HepG2 (cell line): ENCODE measurements at regions not wholly inside any gene's neighbourhood (a gene's known extent, or its start where the extent isn't known, plus 50 kb on each side); places are given as distances from the start of the nearest gene placed in this dataset.

ENCODE experiments used
- ATRX ChIP-seq: sonication (generic); formaldehyde crosslinking; IDR thresholded peaks from 2 replicates; pipeline ENCODE4 v1.4.0; 2020; ENCODE audit warnings: missing genetic modification reagents, borderline replicate concordance
- GZF1 ChIP-seq: sonication (generic); formaldehyde crosslinking; IDR thresholded peaks from 2 replicates; pipeline ENCODE4 v1.5.1; 2020; ENCODE audit warnings: mild to moderate bottlenecking, missing genetic modification reagents
- JUN ChIP-seq: sonication (generic); formaldehyde crosslinking; IDR thresholded peaks from 2 replicates; pipeline ENCODE4 v1.4.0; 2020; ENCODE audit warnings: mild to moderate bottlenecking, missing genetic modification reagents
- KLF13 ChIP-seq: sonication (generic); formaldehyde crosslinking; IDR thresholded peaks from 2 replicates; pipeline ENCODE4 v1.4.0; 2020; ENCODE audit warnings: mild to moderate bottlenecking, missing genetic modification reagents
- LCORL ChIP-seq, 2 experiments: fragments of 450-650 bp in 1 of 2; sonication (generic) in 1 of 2; formaldehyde crosslinking in 1 of 2; IDR thresholded peaks; 2 replicates each; pipeline versions ENCODE4 v1.5.0 to v1.6.1; 2017 to 2020; ENCODE audit warnings: antibody characterized with exemption in 1 of 2, missing genetic modification reagents in 1 of 2
- MLLT10 ChIP-seq: sonication (generic); formaldehyde crosslinking; IDR thresholded peaks from 2 replicates; pipeline ENCODE4 v1.4.0; 2020; ENCODE audit warnings: missing genetic modification reagents
- NCOA5 ChIP-seq: sonication (generic); formaldehyde crosslinking; IDR thresholded peaks from 2 replicates; pipeline ENCODE4 v1.4.0; 2020; ENCODE audit warnings: missing genetic modification reagents
- SIX1 ChIP-seq: sonication (generic); formaldehyde crosslinking; IDR thresholded peaks from 2 replicates; pipeline ENCODE4 v1.4.0; 2020; ENCODE audit warnings: missing genetic modification reagents, borderline replicate concordance
- TBX3 ChIP-seq: fragments of 450-650 bp; IDR thresholded peaks from 2 replicates; pipeline ENCODE4 v1.6.1; 2017; ENCODE audit warnings: antibody characterized with exemption, mild to moderate bottlenecking, inconsistent platforms, borderline replicate concordance
- ZBTB21 ChIP-seq: sonication (generic); formaldehyde crosslinking; IDR thresholded peaks from 2 replicates; pipeline ENCODE4 v1.4.0; 2020; ENCODE audit warnings: missing genetic modification reagents
- ZFP37 ChIP-seq: sonication (generic); formaldehyde crosslinking; IDR thresholded peaks from 2 replicates; pipeline ENCODE4 v1.4.0; 2020; ENCODE audit warnings: missing genetic modification reagents, borderline replicate concordance
- ZNF101 ChIP-seq: sonication (generic); formaldehyde crosslinking; IDR thresholded peaks from 2 replicates; pipeline ENCODE4 v1.4.0; 2020; ENCODE audit warnings: mild to moderate bottlenecking, low read depth, missing genetic modification reagents, borderline replicate concordance
- ZNF274 ChIP-seq: sonication (generic); formaldehyde crosslinking; IDR thresholded peaks from 2 replicates; pipeline ENCODE4 v1.5.1; 2020; ENCODE audit warnings: mild to moderate bottlenecking, missing genetic modification reagents
- ZNF3 ChIP-seq: IDR thresholded peaks from 2 replicates; pipeline ENCODE4 v1.7.0; 2017; ENCODE audit warnings: inconsistent platforms
- ZNF614 ChIP-seq: IDR thresholded peaks from 2 replicates; pipeline ENCODE4 v1.6.1; 2018; ENCODE audit warnings: missing biosample characterization, missing genetic modification reagents, inconsistent platforms, borderline replicate concordance
- ZNF678 ChIP-seq: sonication (generic); formaldehyde crosslinking; IDR thresholded peaks from 2 replicates; pipeline ENCODE4 v1.4.0; 2020; ENCODE audit warnings: mild to moderate bottlenecking, missing genetic modification reagents
- ZNF709 ChIP-seq: sonication (generic); formaldehyde crosslinking; IDR thresholded peaks from 2 replicates; pipeline ENCODE4 v1.5.0; 2020; ENCODE audit warnings: mild to moderate bottlenecking, missing genetic modification reagents
- ZNF879 ChIP-seq: sonication (generic); formaldehyde crosslinking; IDR thresholded peaks from 2 replicates; pipeline ENCODE4 v1.8.1; 2023; ENCODE audit warnings: missing genetic modification reagents
- TF ChIP-seq, protein P1 (sequence below): sonication (generic); formaldehyde crosslinking; IDR thresholded peaks from 2 replicates; pipeline ENCODE4 v1.4.0; 2020; ENCODE audit warnings: missing genetic modification reagents
- TF ChIP-seq, protein P2 (sequence below): sonication (generic); formaldehyde crosslinking; IDR thresholded peaks from 2 replicates; pipeline ENCODE4 v1.5.1; 2020; ENCODE audit warnings: mild to moderate bottlenecking, missing genetic modification reagents, borderline replicate concordance

DNA sequence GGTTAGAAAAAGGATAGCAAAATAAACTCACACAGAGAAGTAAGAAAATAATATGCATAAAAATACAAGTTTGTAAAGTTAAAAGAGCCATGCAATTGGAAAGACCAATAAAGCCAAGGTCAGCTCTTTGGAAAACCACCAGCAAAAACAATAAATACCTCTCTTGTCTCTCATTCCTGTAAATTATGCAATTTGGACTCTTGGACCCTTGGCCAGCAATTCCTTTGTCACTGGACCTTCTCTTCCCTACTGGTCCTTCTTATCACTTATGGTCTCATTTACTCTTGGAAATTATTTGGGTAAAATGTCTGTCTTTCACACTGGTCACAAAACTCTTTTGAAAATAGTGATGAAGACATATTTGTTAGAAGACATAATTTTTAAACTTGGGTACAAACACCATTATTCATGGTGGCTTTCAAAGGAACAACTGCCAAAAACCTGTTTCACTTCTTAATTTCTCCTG, 379.5 kb downstream of the TMEM232 start (continued):
- TF ChIP-seq ATRX (CRISPR knock-in tag) (no peak), ZNF3 (CRISPR knock-in tag) (no peak), TBX3 (no peak), SIX1 (CRISPR knock-in tag) (peak; percentile 71; the same call in 1 of the 2 replicates), ZFP37 (CRISPR knock-in tag) (no peak), JUN (no peak), ZNF879 (CRISPR knock-in tag) (no peak), ZNF614 (CRISPR knock-in tag) (peak; percentile 86), GZF1 (no peak), ZNF709 (no peak), KLF13 (no peak), MLLT10 (CRISPR knock-in tag) (no peak), ZNF274 (CRISPR knock-in tag) (no peak), ZBTB21 (CRISPR knock-in tag) (no peak), LCORL (IDR thresholded peaks at IDR 0.05) (peak; percentile 74; the same call in 1 of the 2 replicates), LCORL (CRISPR knock-in tag; IDR thresholded peaks at IDR 0.05) (no peak; the same call in 1 of the 2 replicates), ZNF101 (no peak), NCOA5 (CRISPR knock-in tag) (no peak), ZNF678 (CRISPR knock-in tag) (no peak)
- TF ChIP-seq, protein P1, sequence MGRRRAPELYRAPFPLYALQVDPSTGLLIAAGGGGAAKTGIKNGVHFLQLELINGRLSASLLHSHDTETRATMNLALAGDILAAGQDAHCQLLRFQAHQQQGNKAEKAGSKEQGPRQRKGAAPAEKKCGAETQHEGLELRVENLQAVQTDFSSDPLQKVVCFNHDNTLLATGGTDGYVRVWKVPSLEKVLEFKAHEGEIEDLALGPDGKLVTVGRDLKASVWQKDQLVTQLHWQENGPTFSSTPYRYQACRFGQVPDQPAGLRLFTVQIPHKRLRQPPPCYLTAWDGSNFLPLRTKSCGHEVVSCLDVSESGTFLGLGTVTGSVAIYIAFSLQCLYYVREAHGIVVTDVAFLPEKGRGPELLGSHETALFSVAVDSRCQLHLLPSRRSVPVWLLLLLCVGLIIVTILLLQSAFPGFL: no peak
- TF ChIP-seq, protein P2, sequence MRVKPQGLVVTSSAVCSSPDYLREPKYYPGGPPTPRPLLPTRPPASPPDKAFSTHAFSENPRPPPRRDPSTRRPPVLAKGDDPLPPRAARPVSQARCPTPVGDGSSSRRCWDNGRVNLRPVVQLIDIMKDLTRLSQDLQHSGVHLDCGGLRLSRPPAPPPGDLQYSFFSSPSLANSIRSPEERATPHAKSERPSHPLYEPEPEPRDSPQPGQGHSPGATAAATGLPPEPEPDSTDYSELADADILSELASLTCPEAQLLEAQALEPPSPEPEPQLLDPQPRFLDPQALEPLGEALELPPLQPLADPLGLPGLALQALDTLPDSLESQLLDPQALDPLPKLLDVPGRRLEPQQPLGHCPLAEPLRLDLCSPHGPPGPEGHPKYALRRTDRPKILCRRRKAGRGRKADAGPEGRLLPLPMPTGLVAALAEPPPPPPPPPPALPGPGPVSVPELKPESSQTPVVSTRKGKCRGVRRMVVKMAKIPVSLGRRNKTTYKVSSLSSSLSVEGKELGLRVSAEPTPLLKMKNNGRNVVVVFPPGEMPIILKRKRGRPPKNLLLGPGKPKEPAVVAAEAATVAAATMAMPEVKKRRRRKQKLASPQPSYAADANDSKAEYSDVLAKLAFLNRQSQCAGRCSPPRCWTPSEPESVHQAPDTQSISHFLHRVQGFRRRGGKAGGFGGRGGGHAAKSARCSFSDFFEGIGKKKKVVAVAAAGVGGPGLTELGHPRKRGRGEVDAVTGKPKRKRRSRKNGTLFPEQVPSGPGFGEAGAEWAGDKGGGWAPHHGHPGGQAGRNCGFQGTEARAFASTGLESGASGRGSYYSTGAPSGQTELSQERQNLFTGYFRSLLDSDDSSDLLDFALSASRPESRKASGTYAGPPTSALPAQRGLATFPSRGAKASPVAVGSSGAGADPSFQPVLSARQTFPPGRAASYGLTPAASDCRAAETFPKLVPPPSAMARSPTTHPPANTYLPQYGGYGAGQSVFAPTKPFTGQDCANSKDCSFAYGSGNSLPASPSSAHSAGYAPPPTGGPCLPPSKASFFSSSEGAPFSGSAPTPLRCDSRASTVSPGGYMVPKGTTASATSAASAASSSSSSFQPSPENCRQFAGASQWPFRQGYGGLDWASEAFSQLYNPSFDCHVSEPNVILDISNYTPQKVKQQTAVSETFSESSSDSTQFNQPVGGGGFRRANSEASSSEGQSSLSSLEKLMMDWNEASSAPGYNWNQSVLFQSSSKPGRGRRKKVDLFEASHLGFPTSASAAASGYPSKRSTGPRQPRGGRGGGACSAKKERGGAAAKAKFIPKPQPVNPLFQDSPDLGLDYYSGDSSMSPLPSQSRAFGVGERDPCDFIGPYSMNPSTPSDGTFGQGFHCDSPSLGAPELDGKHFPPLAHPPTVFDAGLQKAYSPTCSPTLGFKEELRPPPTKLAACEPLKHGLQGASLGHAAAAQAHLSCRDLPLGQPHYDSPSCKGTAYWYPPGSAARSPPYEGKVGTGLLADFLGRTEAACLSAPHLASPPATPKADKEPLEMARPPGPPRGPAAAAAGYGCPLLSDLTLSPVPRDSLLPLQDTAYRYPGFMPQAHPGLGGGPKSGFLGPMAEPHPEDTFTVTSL (CRISPR knock-in tag): peak; percentile 99
